Epithelial cell of proximal tubule (primary cell): ENCODE measurements at regions not wholly inside any gene's neighbourhood (a gene's known extent, or its start where the extent isn't known, plus 50 kb on each side); places are given as distances from the start of the nearest gene placed in this dataset.

Source experiments
- DNase-seq: peaks from one replicate; pipeline ENCODE4 v3.0.0-alpha.2; 2011; ENCODE audit warnings: low read depth
- H3K4me3 ChIP-seq: 2 replicates; pipeline ENCODE4 v1.5.1; 2011; ENCODE audit warnings: low read depth, mild to moderate bottlenecking, low read length
- CTCF ChIP-seq: conservative IDR thresholded peaks from 2 replicates; pipeline ENCODE4 v1.5.1; 2012; ENCODE audit warnings: low read depth, mild to moderate bottlenecking, low read length

DNA sequence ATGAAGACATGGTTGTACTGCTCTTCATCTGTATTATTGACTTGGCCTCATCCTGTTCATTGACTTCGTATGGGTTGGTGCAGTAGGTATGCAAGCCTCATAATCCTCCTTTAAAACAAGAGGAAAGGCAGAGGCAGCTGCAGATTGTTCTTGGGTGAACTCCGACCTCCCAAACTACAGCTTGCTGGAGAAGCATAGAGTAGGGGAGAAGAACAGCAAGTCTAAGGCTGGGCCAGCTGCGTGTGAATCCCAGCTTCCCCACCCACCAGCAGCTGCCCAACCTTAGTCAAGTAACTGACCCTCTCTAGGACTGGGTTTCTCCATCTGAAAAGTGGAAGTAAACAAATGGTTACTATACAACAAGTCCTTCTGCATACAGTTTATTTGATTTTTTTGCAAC is 114.5 kb upstream of the WWC1 start:
- DNase-seq = no peak
- no peak for TF ChIP-seq CTCF
- no peak overlapping the region for H3K4me3 ChIP-seq

DNA sequence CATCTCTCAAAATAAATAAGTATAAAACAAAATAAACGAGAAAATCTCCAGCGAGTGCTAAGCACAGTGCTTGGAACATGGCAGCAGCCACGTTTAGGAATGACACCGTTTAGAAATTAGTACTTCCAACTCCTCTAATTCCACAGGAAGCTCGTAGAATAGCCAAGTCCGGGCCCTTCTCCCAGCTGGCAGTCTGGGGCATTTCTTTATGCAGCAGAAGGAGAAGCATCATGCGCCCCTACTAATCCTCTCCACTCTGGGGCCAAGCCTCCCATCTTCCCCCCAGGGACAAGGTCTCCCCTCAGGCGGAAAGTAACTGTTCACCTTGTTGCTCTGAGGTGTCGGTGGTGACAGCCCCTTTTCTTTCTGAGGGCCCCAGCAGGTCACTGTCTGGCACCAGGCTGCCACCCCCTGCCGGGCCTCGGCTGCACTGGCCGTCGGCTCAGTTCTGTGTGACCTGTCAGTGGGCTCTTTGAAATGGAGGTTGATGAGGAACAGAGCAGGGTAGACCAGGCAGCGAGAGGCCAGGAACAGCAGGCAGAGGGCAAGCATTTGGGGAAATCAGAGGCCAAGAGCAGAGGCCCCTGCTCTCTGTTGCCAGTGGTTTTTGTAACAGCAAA is 113.5 kb upstream of the WWC1 start:
- no peak for DNase-seq
- H3K4me3 ChIP-seq = no peak overlapping the region
- no peak for TF ChIP-seq CTCF

- no peak overlapping the region for H3K4me3 ChIP-seq
- no peak for DNase-seq
- TF ChIP-seq CTCF = no peak
Observed at GRCh38 chr5:168179192-168179593, 112.3 kb upstream of the WWC1 start.

- no peak for TF ChIP-seq CTCF
- no peak overlapping the region for H3K4me3 ChIP-seq
- DNase-seq = no peak
Observed at GRCh38 chr5:168182269-168182668, 109.2 kb upstream of the WWC1 start.

GRCh38 chr5:168184103-168184502 is 107.3 kb upstream of the WWC1 start:
- TF ChIP-seq CTCF = no peak
- no peak overlapping the region for H3K4me3 ChIP-seq
- DNase-seq = no peak

- TF ChIP-seq CTCF = no peak
- H3K4me3 ChIP-seq = no peak overlapping the region
- no peak for DNase-seq
Observed at GRCh38 chr5:168186289-168187074, 105.0 kb upstream of the WWC1 start.

- H3K4me3 ChIP-seq = no peak overlapping the region
- TF ChIP-seq CTCF = no peak
- no peak for DNase-seq
Observed at GRCh38 chr5:168187614-168188013, 103.8 kb upstream of the WWC1 start.
